GM21528 (cell line): ENCODE measurements at regions not wholly inside any gene's neighbourhood (a gene's known extent, or its start where the extent isn't known, plus 50 kb on each side); places are given as distances from the start of the nearest gene placed in this dataset.

Source experiments
- ATAC-seq: cut with Tn5 transposase; IDR thresholded peaks from one replicate; pipeline ENCODE4 v1.9.1; 2021; ENCODE audit warnings: mild to moderate bottlenecking, moderate library complexity; ENCODE audit not compliant: unreplicated experiment, low FRiP score

- ATAC-seq = no peak
Measured at GRCh38 chr20:9923648-9924047, 84.8 kb upstream of the PAK5 start.

GRCh38 chr20:9920866-9921265 lies 82.0 kb upstream of the PAK5 start:
- no peak for ATAC-seq

DNA sequence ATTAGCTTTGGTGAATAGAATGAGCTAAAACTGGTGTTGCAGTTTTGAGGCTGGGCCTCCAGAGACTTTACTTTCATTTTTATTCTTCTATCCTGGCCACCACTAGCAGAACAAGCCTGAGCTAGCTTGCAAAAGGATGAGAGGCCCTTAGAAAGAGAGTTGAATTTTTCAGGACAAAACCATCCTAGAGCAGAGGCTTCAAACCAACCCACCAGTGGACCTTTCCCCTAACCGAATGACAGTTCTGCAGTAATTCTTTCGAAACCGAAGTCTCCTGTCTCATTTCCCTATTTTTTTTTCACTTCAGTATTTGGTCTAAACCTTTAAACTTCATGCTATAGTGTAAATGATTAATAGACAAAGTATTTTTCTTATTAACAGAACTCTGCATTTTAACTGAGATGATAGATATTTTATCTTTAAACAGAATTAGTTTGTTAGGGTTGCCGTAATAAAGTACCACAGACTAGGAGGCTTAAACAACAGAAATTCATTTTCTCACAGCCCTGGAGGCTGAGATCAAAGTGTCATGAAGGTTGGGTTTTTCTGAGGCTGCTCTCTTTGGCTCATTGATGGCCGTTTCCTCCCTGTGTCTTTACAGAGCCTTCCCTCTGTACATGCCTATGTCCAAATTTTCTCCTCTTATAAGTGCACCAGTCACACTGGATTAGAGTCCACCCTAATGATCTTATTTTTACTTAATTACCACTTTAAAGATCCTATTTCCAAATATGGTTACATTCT lies 80.6 kb upstream of the PAK5 start:
- peak; percentile 93 for ATAC-seq

- no peak for ATAC-seq
Measured at GRCh38 chr20:9918348-9918747, 79.5 kb upstream of the PAK5 start.

GRCh38 chr20:9916761-9917160 lies 77.9 kb upstream of the PAK5 start:
- ATAC-seq = no peak

GRCh38 chr20:9912858-9913434 lies 74.1 kb upstream of the PAK5 start:
- peak; percentile 78 for ATAC-seq

DNA sequence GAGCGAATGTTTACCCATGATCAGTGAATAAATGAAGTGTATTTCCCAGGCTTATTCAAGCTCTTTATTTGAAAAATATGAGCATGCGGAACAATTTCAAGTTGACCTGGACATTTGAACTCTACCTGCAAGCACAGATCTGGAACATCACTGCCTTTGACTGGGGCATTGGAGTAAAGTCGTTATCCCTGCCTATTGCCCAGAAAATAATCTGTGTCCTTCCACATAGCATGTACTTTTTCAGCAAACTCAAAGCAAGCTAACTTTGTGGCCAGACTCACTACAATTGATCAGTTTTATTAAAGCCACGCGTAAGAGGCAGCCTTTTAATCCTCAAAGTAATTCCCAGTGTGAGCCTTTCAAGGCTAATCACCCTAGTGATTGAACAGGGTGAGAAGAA lies 73.4 kb upstream of the PAK5 start:
- ATAC-seq = no peak

DNA sequence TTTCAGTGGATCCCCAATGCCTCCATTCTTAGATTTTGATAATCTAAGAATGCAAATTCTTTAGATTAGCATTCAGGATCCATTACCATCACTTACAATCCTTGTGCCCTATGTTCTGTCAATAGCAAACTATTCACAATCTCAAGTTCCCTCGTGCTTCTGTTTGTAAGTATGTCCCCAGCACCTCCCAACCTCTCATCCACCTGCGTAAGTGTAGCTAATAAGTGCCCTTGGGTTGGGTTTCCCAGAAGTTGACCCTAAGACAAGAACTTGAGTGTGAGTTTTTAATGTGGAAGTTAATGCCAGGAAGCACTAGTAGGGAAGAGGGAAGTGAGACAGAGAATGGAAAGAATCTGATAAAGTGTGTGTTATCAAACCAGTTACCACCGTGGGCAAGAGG lies 72.6 kb upstream of the PAK5 start:
- ATAC-seq = no peak

GRCh38 chr20:9909167-9909566 lies 70.3 kb upstream of the PAK5 start:
- ATAC-seq = no peak

- no peak for ATAC-seq
Measured at GRCh38 chr20:9903048-9903655, 64.3 kb upstream of the PAK5 start.

- no peak for ATAC-seq
Measured at GRCh38 chr20:9889270-9889981, 50.5 kb upstream of the PAK5 start.
